ENCODE measurements at regions not wholly inside any gene's neighbourhood (a gene's known extent, or its start where the extent isn't known, plus 50 kb on each side); places are given as distances from the start of the nearest gene placed in this dataset.
"Not testable (repeated sequence)": the region's sequence is repeated elsewhere in the genome, so short reads cannot be mapped to it uniquely, and the experiment has no call there.

DNA sequence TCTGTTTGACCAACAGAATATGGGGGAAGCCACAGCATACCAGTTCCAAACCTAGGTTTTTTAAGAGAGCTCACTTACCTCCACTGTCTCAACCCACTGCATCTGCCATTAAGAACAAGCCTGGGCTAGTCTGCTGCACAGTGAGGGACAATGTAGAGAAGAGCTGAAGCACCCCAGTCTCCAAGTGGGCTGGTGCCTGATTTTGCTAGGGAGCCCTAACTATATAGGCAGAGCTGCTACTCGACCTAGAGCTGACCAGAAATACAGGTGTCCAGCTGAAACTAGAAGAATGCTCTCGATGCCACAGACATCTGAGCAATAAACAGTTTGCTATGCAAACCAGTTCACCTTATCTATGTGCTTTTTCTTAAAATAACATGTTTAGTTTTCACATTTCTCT, 106.9 kb upstream of the BET1 start:
- no peak for DNase-seq

DNA sequence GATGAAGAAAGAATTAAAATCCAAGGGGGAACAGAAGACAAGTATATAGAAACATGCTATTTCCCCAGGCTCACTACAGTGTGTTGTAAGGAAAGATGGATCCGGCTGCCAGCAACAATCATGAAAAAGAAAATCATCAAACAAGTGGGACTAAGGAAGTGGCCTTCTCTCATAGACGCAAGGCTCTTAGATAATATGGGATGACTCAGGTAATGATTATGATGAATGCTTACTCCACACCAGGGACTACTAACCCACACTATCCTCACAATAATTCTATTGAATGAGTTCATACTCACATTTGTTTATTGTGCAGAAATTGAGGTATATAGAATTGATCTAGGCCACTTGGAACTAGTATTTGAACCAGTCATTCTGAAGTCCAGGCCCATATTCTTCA, 111.2 kb upstream of the BET1 start:
- DNase-seq: no peak

DNA sequence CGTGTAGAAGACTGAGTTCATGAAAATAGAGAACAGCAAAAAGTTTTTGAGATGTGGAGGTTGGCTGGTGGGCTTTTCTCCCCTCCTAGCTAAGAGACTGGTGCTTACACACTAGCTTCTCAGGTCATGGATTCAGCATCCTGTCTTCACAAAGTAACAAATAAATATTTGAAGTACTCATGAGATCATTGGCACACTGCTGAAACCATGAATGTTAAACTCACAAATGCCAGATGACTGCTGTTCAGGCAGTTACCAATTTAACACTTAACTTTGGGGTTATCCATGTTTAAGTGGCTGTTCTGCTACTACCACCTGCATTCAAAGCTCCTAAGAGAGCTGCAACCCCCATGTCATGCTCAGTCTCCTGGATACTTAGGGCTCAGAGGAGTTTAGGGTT, 119.0 kb upstream of the BET1 start:
- no peak for DNase-seq

DNA sequence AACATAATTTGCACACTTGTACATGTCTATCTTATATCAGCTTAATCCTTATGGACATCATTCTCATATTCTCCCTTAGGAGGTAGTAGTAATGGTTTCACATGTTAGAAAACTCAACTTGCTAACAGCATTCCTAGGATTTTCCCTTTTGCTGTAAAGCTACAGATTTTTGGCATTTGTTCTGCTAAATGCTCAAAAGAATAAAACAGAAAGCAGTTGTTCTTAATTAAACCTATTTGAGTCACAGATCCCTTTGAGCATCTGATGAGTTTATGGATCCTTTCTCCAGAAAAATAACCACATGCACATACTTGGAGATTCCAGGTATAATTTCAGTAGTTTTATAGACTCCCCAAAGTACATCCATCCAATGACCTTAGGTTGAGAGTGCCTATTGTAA, 122.9 kb upstream of the BET1 start:
- DNase-seq: no peak

DNA sequence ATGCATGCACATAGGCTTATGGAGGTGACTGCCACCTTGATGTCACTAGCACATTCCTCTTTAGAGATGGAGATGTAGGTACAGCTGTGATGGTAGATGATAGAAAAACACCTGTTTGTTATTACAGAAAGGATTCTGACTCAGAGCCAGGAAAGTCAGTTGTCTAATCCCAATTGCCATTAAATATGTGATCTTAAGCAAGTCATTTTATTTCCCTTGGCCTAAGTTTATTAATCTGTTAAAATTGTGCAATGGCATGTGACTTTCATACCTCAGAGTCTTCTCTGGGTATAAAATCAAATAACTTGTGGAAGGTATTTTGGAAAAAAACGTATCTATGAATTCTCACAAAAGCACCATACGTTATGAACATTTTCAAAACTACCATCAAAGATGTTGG, 123.9 kb upstream of the BET1 start:
- no peak for DNase-seq

DNA sequence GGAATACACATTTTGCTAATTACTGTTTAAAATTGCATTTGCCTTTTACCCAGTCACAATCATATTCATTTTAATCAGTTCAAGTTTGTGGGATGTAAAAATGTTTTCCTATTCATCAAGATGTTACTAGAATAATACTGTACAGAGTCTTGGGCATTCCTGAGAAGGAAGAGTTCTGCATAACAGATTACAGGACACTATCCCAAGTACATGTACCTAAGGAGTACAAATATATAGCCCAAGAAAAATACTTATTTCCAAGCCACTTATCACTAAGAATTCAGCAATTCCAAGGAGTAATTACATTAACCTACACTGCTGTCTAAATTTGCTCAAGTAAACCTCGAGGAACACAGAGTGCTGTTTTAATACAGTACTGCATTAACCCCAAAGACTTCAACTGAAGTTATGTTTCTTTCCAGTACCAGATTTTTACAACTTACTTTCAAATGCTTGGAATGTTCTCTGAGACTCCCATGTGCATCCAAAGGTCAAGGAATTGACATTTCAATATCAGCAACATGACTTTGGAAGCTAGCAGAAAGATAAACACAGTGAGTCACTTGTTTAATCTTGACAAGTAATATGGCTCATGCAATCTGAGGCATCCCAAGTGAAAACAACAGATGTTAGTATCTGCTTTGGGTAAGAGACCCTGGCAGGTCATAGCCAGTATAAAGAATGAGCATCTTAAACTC, 125.4 kb upstream of the BET1 start:
- no peak for DNase-seq

DNA sequence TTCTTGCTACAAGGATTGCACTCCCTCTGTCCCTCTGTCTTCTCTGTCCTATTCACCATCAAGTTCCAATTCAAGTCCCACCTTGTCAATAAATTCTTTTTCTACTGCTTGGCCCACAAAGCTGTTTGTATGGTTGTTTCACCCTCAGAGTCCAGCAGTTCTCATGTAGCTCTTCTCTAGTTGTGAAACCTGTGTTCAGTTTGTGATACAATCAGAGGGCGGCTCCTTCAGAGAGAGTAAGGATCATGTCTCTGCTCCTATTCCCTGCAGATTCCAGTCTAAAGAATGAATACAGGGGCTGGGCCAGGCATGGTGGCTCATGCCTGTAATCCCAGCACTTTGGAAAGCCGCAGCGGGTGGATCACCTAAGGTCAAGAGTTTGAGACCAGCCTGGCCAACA, 126.6 kb upstream of the BET1 start:
- no peak for DNase-seq

DNA sequence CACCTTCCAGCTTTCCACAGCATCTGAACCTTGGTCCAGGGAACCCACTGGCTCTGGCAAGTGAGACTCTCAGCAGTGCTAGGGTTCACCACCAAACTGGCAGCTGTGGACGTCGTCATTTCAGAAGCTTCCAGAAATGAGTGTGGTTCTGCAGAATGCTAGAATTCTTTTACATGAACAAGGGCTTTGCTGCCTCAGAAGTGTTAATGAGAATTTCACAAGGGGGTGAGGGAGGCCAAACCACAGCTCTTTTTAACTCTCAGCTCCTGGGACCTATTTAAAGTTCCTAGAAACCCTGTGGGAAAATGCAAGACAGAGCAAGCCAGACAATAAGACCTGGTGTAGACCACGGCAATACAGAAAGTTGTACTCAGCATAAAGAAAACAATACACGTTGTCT, 129.3 kb upstream of the BET1 start:
- no peak for DNase-seq

DNA sequence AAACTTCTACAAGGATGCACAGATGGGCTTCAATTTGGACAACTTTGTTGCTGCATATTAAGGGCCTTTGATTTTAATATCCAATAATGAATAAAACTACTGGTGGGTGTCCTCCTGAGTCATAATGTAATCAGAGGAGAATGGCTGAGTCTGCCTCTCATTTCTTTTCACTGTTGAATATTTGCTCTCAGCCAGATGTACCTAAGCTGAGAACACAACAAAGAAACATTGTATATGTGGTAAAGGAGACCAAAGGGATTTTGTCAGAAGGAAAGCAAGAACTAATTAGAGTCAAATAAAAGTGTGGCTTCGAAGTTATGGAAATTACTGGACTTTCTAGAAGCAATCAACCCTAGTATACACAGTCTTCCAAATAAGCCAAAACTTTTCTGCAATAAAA, 131.0 kb upstream of the BET1 start:
- no peak for DNase-seq

DNA sequence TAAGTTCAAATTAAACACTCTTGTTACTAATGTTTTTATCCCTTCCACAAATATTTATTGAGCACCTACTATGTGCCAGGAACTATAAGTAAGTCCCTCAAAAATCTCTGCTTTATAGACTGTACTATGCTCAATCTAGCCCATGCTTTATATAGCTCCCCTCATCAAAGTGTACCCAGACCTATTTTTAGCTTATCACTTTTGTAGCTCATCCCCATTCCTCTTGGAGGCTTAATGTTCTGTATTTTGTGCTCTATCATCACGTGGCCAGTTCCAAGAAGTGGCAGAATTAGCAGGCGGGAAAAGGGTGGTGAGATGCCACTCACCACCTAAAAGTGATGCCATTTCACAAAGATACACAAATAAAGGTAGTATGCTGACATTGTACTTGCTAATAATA, 138.1 kb upstream of the BET1 start:
- no peak for DNase-seq

DNA sequence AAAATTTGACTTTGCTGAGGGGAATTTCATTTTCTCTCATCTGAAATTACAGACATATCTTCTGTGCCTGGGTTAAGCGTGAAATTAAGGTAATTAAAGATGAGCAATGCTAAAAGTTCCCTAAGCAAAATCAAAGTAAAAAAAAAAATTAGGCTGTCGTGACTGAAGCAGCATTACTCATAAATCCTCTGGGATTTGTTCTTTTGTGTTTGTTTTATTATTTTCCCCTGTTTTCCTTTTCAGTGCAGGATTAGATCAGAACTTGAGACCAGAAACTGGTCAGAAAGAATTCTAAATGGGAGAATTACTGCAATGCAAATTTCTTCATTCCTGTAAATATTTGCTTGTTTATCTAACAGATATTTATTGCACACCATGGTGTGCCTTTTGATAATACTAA, 141.4 kb upstream of the BET1 start:
- no peak for DNase-seq

DNA sequence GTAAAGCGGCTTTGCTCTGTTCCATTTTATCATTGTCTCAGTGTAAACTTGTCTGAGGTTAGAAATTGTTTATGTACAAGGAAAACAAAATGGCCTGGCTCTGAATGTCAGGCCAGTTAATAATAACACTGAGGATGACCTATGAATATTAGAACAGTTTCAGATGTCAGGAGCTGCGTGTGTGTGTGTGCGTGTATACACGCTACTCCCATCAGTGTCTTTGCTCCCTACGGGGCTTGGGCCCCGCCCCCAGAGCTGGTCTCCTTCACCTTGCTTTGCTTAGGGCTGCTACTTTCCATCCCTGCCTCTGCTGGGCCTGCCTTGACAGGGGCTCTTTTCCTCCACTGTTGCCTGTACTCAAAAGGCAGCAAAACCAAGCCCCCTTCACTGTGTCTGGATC, 142.3 kb upstream of the BET1 start:
- no peak for DNase-seq

DNA sequence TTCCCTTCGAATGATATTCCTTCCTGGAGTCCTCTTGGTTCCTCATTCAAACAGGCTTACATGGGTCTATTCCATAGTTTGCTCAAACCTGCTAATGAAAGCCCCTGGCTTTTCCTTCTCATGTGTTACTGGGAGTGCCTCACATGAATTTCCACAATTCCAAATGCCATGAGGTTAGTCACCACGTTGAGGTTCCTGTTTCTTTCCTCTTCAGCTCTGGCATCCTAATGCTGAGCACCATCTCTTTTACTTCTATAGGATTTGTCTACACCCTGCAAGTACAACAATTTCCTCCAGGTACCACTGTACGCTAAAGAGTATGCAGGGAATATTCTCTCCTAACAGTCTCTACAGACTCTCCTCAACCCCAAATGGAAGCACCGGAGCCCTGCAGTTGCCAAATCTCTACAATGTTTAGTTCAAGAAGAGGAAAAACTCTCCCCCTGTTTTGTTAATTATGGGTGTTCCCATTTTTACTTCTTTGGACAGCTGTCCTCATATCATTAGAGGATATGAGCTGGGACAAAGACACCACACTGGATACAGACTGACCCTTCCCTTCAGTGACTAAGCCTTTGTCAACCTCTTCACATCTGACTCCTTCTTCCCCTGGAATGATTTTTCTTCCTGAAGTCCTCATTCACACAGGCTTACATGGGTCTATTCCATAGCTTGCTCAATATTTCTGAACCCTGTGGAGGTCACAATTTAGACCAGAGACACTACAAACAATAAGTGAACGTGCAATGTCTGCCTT, 145.8 kb upstream of the BET1 start:
- DNase-seq: no peak

DNA sequence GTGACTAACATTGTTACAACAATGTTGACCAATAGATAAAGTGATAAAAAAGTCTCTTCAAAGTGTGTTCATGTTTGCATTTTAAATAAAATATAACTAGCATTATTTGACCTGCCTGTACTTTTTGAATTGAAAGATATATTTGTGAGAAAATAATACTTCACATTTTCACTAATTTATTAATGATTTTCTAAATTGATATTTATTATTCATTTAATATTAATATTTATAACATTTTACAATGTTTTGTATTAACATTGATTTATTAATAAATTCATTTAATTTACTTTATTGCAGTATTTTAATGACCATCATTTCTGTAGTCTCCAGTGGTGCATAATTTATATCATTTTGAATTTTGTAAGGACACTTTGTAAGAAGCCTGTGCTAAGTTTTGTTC, 150.0 kb upstream of the BET1 start:
- no peak for DNase-seq

DNA sequence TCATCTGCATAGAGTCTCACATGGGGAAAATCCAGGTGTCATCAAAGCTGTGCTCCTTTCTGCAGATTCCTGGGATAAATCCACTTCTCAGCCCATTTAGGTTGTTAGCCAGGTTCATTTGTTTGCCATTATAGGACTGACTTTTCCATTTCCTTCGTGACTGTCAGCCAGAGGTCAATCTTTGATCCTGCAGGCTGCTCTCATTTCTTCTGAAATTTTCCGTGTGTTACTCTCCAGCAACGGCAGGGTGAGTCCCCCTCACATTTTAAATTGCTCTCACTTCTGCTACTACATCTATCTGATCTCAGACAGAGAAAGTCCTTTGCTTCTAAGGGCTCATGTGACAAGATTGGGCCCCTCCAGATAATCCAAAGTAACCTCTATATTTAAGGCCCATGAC, 150.7 kb upstream of the BET1 start:
- no peak for DNase-seq

DNA sequence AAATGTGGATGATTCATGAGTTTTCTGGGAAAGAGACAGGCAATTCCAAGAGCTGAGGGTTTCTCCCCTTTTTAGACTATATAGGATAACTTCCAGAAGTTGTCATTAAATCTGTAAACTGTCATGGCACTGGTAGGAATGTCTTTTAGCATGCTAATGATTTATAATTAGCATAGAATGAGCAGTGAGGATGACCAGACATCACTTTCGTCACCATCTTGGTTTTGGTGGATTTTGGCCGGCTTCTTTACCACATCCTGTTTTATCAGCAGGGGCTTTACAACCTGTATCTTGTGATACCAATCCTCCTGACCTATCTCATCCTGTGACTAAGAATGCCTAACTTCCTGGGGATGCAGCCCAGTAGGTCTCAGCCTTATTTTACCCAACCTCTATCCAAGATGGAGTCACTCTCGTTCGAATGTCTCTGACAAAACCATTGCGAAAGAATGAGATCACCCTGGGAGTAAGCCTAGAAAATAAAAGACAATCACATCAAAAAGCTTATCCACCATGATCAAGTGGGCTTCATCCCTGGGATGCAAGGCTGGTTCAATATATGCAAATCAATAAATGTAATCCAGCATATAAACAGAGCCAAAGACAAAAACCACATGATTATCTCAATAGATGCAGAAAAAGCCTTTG, 153.6 kb upstream of the BET1 start:
- not testable (repeated sequence) for DNase-seq

DNA sequence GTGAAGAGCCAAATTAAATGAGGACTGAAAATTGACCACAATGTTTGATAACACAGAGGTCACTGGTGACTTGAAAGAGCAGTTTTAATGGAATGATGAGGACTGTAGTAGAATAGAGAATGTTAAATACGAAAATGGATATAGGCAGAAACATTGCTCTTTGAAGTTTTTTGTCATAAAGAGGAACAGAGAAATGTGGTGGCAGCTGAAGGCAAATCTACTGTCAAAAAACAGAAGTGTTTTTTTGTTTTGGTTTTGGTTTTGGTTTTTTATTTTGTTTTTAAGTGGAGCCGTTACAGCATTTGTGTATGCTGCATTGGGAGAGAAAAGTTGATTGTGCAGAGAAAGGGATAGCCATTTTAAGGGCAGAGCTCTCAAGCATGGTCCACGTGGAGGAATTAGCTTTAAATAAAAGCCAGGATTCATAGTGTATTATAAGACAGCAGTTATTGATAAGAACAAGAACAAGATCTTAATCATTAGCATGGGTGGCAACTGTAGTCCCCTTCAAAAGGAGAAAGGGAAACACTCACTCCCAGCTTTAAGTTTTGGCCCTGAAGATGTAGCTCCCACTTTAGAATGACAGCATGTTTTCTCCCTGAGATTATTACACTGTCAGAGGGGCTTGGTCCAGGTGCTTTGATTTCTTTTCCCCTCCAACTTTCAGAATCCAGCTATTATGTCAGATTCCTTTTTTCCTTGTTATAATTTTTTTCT, 156.7 kb upstream of the BET1 start:
- DNase-seq: no peak

DNA sequence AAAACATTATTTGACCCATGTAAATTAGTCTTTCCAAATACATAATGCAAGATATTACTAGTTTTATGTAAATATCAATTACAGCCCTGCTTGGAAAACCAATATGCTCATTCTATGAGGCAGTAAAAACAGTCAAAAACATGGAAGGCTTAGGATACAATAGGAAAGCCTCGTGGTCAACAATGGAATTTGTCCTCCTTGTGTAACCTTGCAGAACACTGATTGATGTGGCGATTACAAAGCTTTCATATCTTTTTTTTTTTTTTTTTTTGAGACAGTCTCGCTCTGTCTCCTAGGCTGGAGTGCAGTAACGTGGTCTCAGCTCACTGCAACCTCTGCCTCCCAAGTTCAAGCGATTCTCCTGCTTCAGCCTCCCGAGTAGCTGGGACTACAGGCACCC, 157.3 kb upstream of the BET1 start:
- no peak for DNase-seq

DNA sequence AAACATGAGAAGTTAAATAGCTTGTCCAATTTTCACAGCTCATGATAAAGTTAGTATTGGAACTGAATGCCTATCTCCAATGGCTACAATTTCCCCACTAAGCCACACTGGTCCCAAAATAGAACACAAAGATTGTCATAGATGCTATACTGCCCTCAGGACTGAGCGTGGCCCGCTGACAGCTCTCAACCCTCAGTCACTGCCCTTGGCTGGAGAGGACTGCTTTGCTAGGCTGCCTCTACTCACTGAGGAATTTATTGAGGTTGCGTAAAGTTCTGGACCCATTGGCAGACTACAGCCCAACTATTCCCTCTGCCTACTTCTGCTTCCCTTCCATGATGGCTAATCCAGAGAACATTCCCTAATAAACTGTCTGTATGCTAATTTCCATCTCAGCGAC, 165.5 kb upstream of the BET1 start:
- no peak for DNase-seq

DNA sequence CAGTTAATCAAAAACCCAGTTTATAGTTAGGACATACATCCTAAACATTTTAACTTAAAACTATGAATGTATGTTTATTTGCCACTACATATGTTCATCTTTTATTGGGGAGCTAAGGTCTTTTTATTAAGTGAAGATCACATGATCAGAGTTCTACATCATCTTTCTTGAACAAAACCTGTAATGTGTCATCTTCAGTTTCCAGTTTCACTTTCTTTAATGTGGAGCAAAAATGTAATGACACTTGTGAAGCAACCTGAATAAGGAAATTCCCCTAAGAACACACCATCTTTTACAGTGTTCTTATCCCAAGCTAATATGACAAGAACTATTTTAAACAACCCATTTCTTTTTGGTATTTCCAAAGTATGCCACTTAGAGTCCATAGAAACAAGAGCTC, 166.7 kb upstream of the BET1 start:
- DNase-seq: no peak

DNA sequence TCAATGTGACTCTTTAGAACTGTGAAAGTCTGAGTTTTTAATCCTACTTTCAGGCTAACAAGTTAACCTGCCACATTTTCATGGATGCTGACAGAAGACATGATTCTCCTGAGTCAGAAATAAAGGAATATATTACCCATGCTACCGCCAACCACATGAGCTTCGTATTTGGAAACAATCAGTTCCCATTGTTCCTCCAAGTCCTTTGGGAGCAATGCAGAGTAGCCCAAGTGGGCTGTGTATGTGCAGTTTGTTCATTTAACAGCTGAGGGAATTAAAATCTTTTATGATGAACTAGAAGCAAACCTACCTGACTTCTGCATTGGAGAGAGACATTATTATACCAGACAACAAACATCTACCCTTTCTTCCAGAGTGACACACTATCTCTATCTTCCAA, 169.3 kb upstream of the BET1 start:
- no peak for DNase-seq

DNA sequence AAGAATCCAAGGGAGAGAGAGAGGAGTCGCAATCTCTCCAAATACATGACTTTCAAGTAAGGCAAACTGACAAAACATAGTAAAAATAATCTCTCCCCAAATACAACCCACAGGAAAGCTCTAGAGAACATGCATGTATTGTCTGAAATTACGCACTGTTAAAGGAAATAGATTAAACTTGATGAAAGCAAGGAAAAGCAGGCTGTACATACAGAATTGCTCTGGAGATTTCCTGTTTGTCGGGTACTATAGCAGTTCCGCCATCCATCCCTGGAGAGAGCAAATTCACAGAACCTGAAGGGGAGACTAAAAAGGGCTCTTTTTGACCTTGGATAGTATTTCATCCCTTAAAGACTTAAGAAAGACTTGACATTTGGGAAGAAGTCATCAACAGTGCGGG, 170.2 kb upstream of the BET1 start:
- DNase-seq: no peak

DNA sequence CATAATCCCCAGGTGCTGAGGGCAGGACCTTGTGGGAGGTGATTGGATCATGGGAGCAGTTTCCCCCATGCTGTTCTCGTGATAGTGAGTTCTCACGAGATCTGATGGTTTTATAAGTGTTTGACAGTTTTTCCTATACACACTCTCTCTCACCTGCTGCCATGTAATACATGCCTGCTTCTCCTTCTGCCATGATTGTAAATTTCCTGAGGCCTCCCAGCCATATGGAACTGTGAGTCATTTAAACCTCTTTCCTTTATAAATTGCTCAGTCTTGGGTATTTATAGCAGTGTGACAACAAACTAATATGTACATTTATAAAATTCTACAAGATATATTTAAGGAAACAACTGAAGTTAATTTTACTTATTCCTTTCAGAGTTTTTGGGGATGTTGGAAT, 170.8 kb upstream of the BET1 start:
- no peak for DNase-seq

DNA sequence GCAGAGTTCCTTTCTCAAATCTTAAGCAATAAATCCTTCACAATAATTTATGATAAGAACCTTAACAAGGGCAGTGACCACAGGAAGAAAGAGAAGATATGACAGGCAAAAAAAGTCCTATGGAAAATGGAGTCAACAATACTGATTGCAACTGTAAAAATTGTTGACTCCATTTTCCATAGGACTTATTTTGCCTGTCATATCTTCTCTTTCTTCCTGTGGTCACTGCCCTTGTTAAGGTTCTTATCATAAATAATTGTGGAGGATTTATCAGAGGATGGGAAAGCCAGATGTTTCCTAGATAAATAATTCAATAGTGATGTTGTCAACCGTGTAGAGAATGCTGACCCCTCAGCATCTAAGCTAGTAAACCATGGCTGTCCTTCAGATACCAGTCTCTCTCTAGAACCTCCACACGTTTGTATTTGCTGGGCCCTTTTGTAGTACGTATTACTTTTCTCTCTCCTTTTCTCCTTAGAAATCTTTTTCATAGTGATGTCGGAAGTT, 172.6 kb upstream of the BET1 start:
- DNase-seq: no peak

Measured in right forelimb (tissue), 1 donor.